ENCODE measurements at regions not wholly inside any gene's neighbourhood (a gene's known extent, or its start where the extent isn't known, plus 50 kb on each side); places are given as distances from the start of the nearest gene placed in this dataset.

DNA sequence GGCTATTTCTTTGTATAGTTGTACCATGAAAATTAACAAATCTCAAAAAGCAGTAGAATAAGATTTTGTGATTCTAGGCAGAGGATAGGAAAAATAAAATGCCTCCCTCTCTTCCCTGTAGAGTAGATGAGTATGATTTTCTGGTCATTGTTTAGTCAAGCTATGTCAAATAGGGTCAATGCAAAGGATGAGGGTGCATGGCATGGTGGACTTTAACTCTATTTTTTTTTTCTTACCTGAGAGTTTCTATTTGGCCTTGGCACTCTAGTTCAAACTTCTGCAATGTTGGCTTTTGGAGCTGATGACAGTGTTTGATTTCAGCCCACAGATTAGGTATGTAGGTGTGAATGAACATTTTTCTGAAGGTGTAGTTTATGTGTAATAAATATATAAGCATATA, 224.5 kb downstream of the TRIB2 start:
- no peaks in the 10 kb centered on the region for H3K9me2 ChIP-seq (replicated peaks; ENCODE audit: insufficient read depth, low read length)
- no peaks in the 10 kb centered on the region for H3K79me2 ChIP-seq (ENCODE audit: insufficient read depth, low read length)
- H3K9me3 ChIP-seq (ENCODE audit: insufficient read depth, low read length), result no peaks in the 10 kb centered on the region
- no peak overlapping the region for H3K4me2 ChIP-seq (ENCODE audit: low read depth, low read length, poor library complexity, severe bottlenecking)
- no peak overlapping the region for H2AFZ ChIP-seq (ENCODE audit: low read depth, low read length, severe bottlenecking)
- H4K20me1 ChIP-seq (ENCODE audit: low read depth, low read length), result no peaks in the 10 kb centered on the region
- no peaks in the 10 kb centered on the region for H3K27me3 ChIP-seq (ENCODE audit: low read length)
- H3K4me3 ChIP-seq (ENCODE audit: insufficient read depth, low read length, poor library complexity, severe bottlenecking), result no peak overlapping the region
- no peaks in the 10 kb centered on the region for H3F3A ChIP-seq (ENCODE audit: insufficient read depth)
- no peak overlapping the region for H3K9ac ChIP-seq (ENCODE audit: low read length)
- no peaks in the 10 kb centered on the region for H3K36me3 ChIP-seq (ENCODE audit: low read length)
- no peak for TF ChIP-seq EZH2phosphoT487 (conservative IDR thresholded peaks at IDR 0.05; ENCODE audit: low read length)
- no peak for TF ChIP-seq CTCF (IDR thresholded peaks at IDR 0.05; ENCODE audit: insufficient read depth, low read length, poor library complexity, severe bottlenecking)
- H3K27ac ChIP-seq (ENCODE audit: low read depth, low read length), result no peak overlapping the region

- Histone ChIP-seq H3K27me3 (ENCODE audit: low read length) (no peaks in the 10 kb centered on the region), H4K20me1 (ENCODE audit: low read depth, low read length) (no peaks in the 10 kb centered on the region), H3K36me3 (ENCODE audit: low read length) (no peaks in the 10 kb centered on the region), H3K9me3 (ENCODE audit: insufficient read depth, low read length) (no peaks in the 10 kb centered on the region), H3K4me2 (ENCODE audit: low read depth, low read length, poor library complexity, severe bottlenecking) (no peak overlapping the region), H3K27ac (ENCODE audit: low read depth, low read length) (no peak overlapping the region), H3K9ac (ENCODE audit: low read length) (no peak overlapping the region), H3K9me2 (replicated peaks; ENCODE audit: insufficient read depth, low read length) (no peaks in the 10 kb centered on the region), H2AFZ (ENCODE audit: low read depth, low read length, severe bottlenecking) (no peak overlapping the region), H3F3A (ENCODE audit: insufficient read depth) (no peaks in the 10 kb centered on the region), H3K4me3 (ENCODE audit: insufficient read depth, low read length, poor library complexity, severe bottlenecking) (no peak overlapping the region), H3K79me2 (ENCODE audit: insufficient read depth, low read length) (no peaks in the 10 kb centered on the region)
- TF ChIP-seq EZH2phosphoT487 (conservative IDR thresholded peaks at IDR 0.05; ENCODE audit: low read length) (no peak), CTCF (IDR thresholded peaks at IDR 0.05; ENCODE audit: insufficient read depth, low read length, poor library complexity, severe bottlenecking) (no peak)
Measured at GRCh38 chr2:12948231-12948960, 231.7 kb downstream of the TRIB2 start.

- Histone ChIP-seq H3K4me2 (ENCODE audit: low read depth, low read length, poor library complexity, severe bottlenecking) (no peak overlapping the region), H3K27me3 (ENCODE audit: low read length) (no peaks in the 10 kb centered on the region), H3K36me3 (ENCODE audit: low read length) (no peaks in the 10 kb centered on the region), H3K9ac (ENCODE audit: low read length) (no peak overlapping the region), H2AFZ (ENCODE audit: low read depth, low read length, severe bottlenecking) (no peak overlapping the region), H3K27ac (ENCODE audit: low read depth, low read length) (no peak overlapping the region), H4K20me1 (ENCODE audit: low read depth, low read length) (no peaks in the 10 kb centered on the region), H3K9me2 (replicated peaks; ENCODE audit: insufficient read depth, low read length) (no peaks in the 10 kb centered on the region), H3K4me3 (ENCODE audit: insufficient read depth, low read length, poor library complexity, severe bottlenecking) (no peak overlapping the region), H3F3A (ENCODE audit: insufficient read depth) (no peaks in the 10 kb centered on the region), H3K9me3 (ENCODE audit: insufficient read depth, low read length) (no peaks in the 10 kb centered on the region), H3K79me2 (ENCODE audit: insufficient read depth, low read length) (no peaks in the 10 kb centered on the region)
- no peak for TF ChIP-seq EZH2phosphoT487 (conservative IDR thresholded peaks at IDR 0.05; ENCODE audit: low read length)
- no peak for TF ChIP-seq CTCF (IDR thresholded peaks at IDR 0.05; ENCODE audit: insufficient read depth, low read length, poor library complexity, severe bottlenecking)
Measured at GRCh38 chr2:12948961-12949353, 232.2 kb downstream of the TRIB2 start.
